Neural progenitor cell (in vitro differentiated cells): ENCODE measurements at regions not wholly inside any gene's neighbourhood (a gene's known extent, or its start where the extent isn't known, plus 50 kb on each side); places are given as distances from the start of the nearest gene placed in this dataset.

Experiments used
- DNase-seq: peaks from one replicate; pipeline ENCODE4 v3.0.0-alpha.2; 2016; ENCODE audit warnings: low spot score
- H2AFZ ChIP-seq: fragments of 200-600 bp; sonication (generic); replicated peaks from 2 replicates; pipeline ENCODE4 v1.6.1; 2016; ENCODE audit warnings: antibody characterized with exemption
- H3F3A ChIP-seq: fragments of 200-600 bp; sonication (generic); 2 replicates; pipeline ENCODE4 v1.6.1; 2016; ENCODE audit warnings: antibody characterized with exemption, low read depth
- H3K27ac ChIP-seq: fragments of 200-600 bp; sonication (generic); 2 replicates; pipeline ENCODE4 v1.5.1; 2016; ENCODE audit warnings: mild to moderate bottlenecking
- H3K27me3 ChIP-seq: fragments of 200-600 bp; sonication (generic); 2 replicates; pipeline ENCODE4 v1.6.1; 2016; ENCODE audit warnings: mild to moderate bottlenecking, moderate library complexity
- H3K36me3 ChIP-seq: fragments of 200-600 bp; sonication (generic); 2 replicates; pipeline ENCODE4 v1.5.1; 2016
- H3K4me1 ChIP-seq: fragments of 200-600 bp; sonication (generic); 2 replicates; pipeline ENCODE4 v1.6.1; 2016; ENCODE audit warnings: mixed run types
- H3K4me2 ChIP-seq: fragments of 200-600 bp; sonication (generic); 2 replicates; pipeline ENCODE4 v1.6.1; 2016
- H3K4me3 ChIP-seq: fragments of 200-600 bp; sonication (generic); 2 replicates; pipeline ENCODE4 v1.5.1; 2016
- H3K79me2 ChIP-seq: fragments of 200-600 bp; sonication (generic); 2 replicates; pipeline ENCODE4 v1.6.1; 2016; ENCODE audit warnings: low read depth
- H3K9ac ChIP-seq: fragments of 200-600 bp; sonication (generic); 2 replicates; pipeline ENCODE4 v1.6.1; 2016
- H3K9me3 ChIP-seq: fragments of 200-600 bp; sonication (generic); 2 replicates; pipeline ENCODE4 v1.5.1; 2016; ENCODE audit warnings: low read depth
- H4K20me1 ChIP-seq: fragments of 200-600 bp; sonication (generic); 2 replicates; pipeline ENCODE4 v1.6.1; 2016; ENCODE audit warnings: low read depth
- H3K27ac Mint-ChIP-seq: 3 replicates; pipeline ENCODE4 v1.8.0; 2021; ENCODE audit warnings: mixed read lengths
- H3K27me3 Mint-ChIP-seq: 2 replicates; pipeline ENCODE4 v1.8.0; 2022; ENCODE audit warnings: low read depth, mild to moderate bottlenecking, inconsistent platforms, moderate library complexity, mixed read lengths; ENCODE audit not compliant: insufficient read depth
- H3K36me3 Mint-ChIP-seq: 3 replicates; pipeline ENCODE4 v1.8.0; 2021; ENCODE audit warnings: mixed read lengths
- H3K4me1 Mint-ChIP-seq: 3 replicates; pipeline ENCODE4 v1.8.0; 2021; ENCODE audit warnings: mixed read lengths
- H3K4me3 Mint-ChIP-seq: 3 replicates; pipeline ENCODE4 v1.8.0; 2021; ENCODE audit warnings: mild to moderate bottlenecking, moderate library complexity, mixed read lengths
- H3K9me3 Mint-ChIP-seq: 3 replicates; pipeline ENCODE4 v1.8.0; 2020; ENCODE audit warnings: mixed read lengths
- EZH2 ChIP-seq: fragments of 200-600 bp; sonication (generic); IDR thresholded peaks from 2 replicates; pipeline ENCODE4 v1.6.1; 2017; ENCODE audit warnings: antibody characterized with exemption, mild to moderate bottlenecking, moderate library complexity
- EZH2phosphoT487 ChIP-seq: fragments of 200-600 bp; sonication (generic); IDR thresholded peaks from 2 replicates; pipeline ENCODE4 v1.6.1; 2017; ENCODE audit warnings: antibody characterized with exemption
- TF ChIP-seq, protein P1 (sequence below): fragments of 200-600 bp; sonication (generic); IDR thresholded peaks from 2 replicates; pipeline ENCODE4 v1.5.1; 2017; ENCODE audit warnings: antibody characterized with exemption, mild to moderate bottlenecking

DNA sequence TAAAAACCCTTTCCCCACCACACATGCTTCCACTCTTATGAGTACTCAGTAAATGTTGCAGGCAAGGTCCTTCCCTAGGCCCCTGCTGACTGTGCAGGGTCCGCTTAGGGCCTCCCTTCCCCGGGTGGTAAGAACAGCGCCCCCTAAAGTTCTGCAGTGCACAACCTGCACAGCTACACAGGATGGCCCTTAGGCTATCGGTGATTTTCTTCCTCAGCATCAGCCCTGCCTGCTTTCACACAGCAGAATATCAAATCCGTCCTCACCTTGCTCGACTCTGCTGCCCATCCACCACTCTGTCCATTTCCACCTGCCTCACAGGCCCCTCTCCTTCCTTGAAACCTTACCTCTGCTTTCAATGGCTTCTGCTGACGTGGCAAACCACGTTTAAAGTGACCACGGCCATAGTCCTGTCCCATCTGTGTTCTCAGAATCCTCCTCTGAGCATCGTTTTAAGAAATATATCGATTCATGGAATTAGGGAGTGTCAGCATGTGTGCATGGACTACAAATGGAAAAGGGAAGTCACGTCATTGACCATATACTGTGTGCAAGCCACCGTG lies 51.4 kb upstream of the TMEM132E start:
- H3K27me3 Mint-ChIP-seq: peaks cover 13% of the 10 kb centered on the region
- H4K20me1 ChIP-seq: no peaks in the 10 kb centered on the region
- no peaks in the 10 kb centered on the region for H3K4me1 ChIP-seq
- no peaks in the 10 kb centered on the region for H3K9me3 Mint-ChIP-seq
- H3K79me2 ChIP-seq: no peaks in the 10 kb centered on the region
- TF ChIP-seq, protein P1, sequence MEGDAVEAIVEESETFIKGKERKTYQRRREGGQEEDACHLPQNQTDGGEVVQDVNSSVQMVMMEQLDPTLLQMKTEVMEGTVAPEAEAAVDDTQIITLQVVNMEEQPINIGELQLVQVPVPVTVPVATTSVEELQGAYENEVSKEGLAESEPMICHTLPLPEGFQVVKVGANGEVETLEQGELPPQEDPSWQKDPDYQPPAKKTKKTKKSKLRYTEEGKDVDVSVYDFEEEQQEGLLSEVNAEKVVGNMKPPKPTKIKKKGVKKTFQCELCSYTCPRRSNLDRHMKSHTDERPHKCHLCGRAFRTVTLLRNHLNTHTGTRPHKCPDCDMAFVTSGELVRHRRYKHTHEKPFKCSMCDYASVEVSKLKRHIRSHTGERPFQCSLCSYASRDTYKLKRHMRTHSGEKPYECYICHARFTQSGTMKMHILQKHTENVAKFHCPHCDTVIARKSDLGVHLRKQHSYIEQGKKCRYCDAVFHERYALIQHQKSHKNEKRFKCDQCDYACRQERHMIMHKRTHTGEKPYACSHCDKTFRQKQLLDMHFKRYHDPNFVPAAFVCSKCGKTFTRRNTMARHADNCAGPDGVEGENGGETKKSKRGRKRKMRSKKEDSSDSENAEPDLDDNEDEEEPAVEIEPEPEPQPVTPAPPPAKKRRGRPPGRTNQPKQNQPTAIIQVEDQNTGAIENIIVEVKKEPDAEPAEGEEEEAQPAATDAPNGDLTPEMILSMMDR: peak; percentile 62
- no peak for TF ChIP-seq EZH2phosphoT487
- no peak overlapping the region for H3K27ac ChIP-seq
- H3K36me3 Mint-ChIP-seq: no peaks in the 10 kb centered on the region
- H3K4me3 Mint-ChIP-seq: no peak overlapping the region
- no peak overlapping the region for H2AFZ ChIP-seq
- H3K27me3 ChIP-seq: peaks cover 4% of the 10 kb centered on the region
- H3K9me3 ChIP-seq: no peaks in the 10 kb centered on the region
- no peak overlapping the region for H3K4me3 ChIP-seq
- DNase-seq: peak; percentile 63
- H3K27ac Mint-ChIP-seq: no peak overlapping the region
- H3K4me1 Mint-ChIP-seq: peaks cover 9% of the 10 kb centered on the region
- no peak overlapping the region for H3K4me2 ChIP-seq
- H3K9ac ChIP-seq: no peak overlapping the region
- no peaks in the 10 kb centered on the region for H3K36me3 ChIP-seq
- no peaks in the 10 kb centered on the region for H3F3A ChIP-seq

DNA sequence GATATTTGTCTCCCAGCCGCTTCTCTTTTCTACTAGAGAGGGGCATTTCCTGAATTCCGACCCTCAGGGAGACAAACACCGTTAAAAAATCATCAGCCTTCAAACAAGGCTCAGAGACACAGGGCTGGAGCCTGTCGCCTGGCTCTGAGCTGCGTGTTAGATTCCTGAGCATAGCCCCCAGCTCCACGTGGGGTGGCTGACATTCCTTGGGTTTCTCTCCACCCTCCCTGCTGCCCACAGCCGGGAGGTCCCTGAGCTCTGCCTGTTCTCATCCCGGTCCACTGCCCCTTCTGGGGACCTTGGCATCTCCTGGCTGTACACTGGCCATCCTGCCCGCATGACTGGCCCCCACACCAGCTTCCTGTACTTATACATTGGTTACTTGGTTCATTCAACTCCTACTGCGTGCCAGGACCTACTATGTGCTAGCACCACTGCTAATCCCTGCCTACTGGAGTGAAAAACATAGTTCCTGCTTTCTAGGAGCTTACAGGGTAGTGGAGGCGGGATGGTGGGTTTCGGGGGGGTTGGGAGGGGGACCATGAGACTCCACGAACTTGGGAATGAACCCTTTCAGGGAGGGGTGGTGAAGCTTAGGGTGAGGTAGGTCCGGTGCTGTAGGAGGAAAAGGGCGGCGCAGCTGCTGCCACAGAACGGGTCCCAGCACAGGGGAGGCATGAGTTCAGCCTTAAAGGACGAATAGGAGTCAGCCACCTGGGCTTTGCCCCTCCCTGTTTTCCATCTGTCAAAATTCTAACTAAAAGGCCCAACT lies 52.1 kb upstream of the TMEM132E start:
- Mint-ChIP-seq H3K4me3 (no peak overlapping the region), H3K4me1 (peaks cover 9% of the 10 kb centered on the region), H3K36me3 (no peaks in the 10 kb centered on the region), H3K27me3 (peaks cover 13% of the 10 kb centered on the region), H3K9me3 (no peaks in the 10 kb centered on the region), H3K27ac (no peak overlapping the region)
- Histone ChIP-seq H3K4me2 (no peak overlapping the region), H3K27me3 (peaks cover 4% of the 10 kb centered on the region), H3K27ac (no peak overlapping the region), H3K36me3 (no peaks in the 10 kb centered on the region), H3F3A (no peaks in the 10 kb centered on the region), H4K20me1 (no peaks in the 10 kb centered on the region), H3K9ac (no peak overlapping the region), H3K79me2 (no peaks in the 10 kb centered on the region), H3K4me1 (no peaks in the 10 kb centered on the region), H3K9me3 (no peaks in the 10 kb centered on the region), H2AFZ (no peak overlapping the region), H3K4me3 (no peak overlapping the region)
- DNase-seq: peak; percentile 16
- TF ChIP-seq EZH2 (no peak), EZH2phosphoT487 (no peak)
- TF ChIP-seq, protein P1: no peak

DNA sequence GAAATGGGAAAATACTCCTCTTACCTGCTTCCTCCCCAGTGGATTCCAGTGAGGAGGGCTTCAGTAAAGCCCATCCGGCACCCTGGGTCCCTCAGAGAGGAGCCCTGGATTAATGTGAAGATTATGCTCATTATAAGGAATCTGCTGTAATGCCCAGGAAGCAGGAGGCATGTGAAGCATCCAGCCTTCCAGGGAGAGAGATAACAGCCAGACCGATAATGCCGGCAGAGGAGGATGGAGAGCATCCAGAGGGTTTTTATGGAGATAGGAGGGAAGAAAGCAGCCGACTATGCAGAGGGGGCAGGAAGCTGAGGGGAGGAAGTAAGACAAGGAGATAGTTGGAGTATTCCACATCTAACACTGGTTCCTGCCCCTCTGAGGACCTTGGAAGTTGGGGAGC lies 53.7 kb upstream of the TMEM132E start:
- Mint-ChIP-seq H3K4me3 (no peak overlapping the region), H3K27ac (no peak overlapping the region), H3K27me3 (peaks cover 8% of the 10 kb centered on the region), H3K36me3 (no peaks in the 10 kb centered on the region), H3K4me1 (peaks cover 2% of the 10 kb centered on the region), H3K9me3 (no peaks in the 10 kb centered on the region)
- Histone ChIP-seq H3K27ac (no peak overlapping the region), H3K79me2 (no peaks in the 10 kb centered on the region), H4K20me1 (no peaks in the 10 kb centered on the region), H3K4me3 (no peak overlapping the region), H3F3A (no peaks in the 10 kb centered on the region), H2AFZ (no peak overlapping the region), H3K4me1 (no peaks in the 10 kb centered on the region), H3K9ac (no peak overlapping the region), H3K36me3 (no peaks in the 10 kb centered on the region), H3K4me2 (no peak overlapping the region), H3K27me3 (peaks cover 4% of the 10 kb centered on the region), H3K9me3 (no peaks in the 10 kb centered on the region)
- no peak for TF ChIP-seq EZH2
- TF ChIP-seq EZH2phosphoT487: no peak
- TF ChIP-seq, protein P1: no peak
- DNase-seq: no peak
